B cell (primary cell): ENCODE measurements at regions not wholly inside any gene's neighbourhood (a gene's known extent, or its start where the extent isn't known, plus 50 kb on each side); places are given as distances from the start of the nearest gene placed in this dataset.

ENCODE experiments used
- ATAC-seq: fragments of 200-7000 bp; cut with Tn5 transposase; one replicate; pipeline ENCODE4 v1.10.0; 2021; ENCODE audit warnings: low read depth, mild to moderate bottlenecking, moderate number of reproducible peaks, moderate library complexity
- CTCF ChIA-PET: fragments of 350-600 bp; sonication (Branson Sonifier 250); formaldehyde crosslinking; loops from one replicate; lab custom pipeline; 2021; ENCODE audit warnings: antibody characterized with exemption, inconsistent platforms; lab: Charles Lee
- POLR2A ChIA-PET: fragments of 350-600 bp; sonication (Branson Sonifier 250); formaldehyde crosslinking; loops from one replicate; lab custom pipeline; 2021; ENCODE audit warnings: antibody characterized with exemption; lab: Charles Lee
- DNase-seq: peaks from one replicate; pipeline ENCODE4 v3.0.0; 2013
- H2AFZ ChIP-seq: 2 replicates; pipeline ENCODE4 v1.6.1; 2012; ENCODE audit warnings: mild to moderate bottlenecking, low read depth, low read length; ENCODE audit not compliant: insufficient read depth, poor library complexity, severe bottlenecking
- H3K27ac ChIP-seq, 2 donors: 1 replicate in 1 of 2; 2 replicates in 1 of 2; pipeline ENCODE4 v1.5.1; 2012 to 2013; ENCODE audit warnings: low read length in 2 of 2, mild to moderate bottlenecking in 2 of 2, moderate library complexity in 1 of 2
- H3K27me3 ChIP-seq, 4 experiments: fragments of 200-600 bp in 1 of 4; sonication (generic) in 1 of 4; replicated peaks in 1 of 4; 1 replicate in 2 of 4; 2 replicates in 2 of 4; pipeline versions ENCODE4 v1.6.1 to v1.7.0; 2013 to 2016; ENCODE audit warnings: low read length in 3 of 4, mild to moderate bottlenecking in 2 of 4, mixed read lengths in 1 of 4, moderate library complexity in 1 of 4; ENCODE audit not compliant: insufficient read depth in 4 of 4, control insufficient read depth in 3 of 4; ENCODE audit errors: control extremely low read depth in 1 of 4
- H3K36me3 ChIP-seq, 2 experiments: replicated peaks in 1 of 2; 1 replicate in 1 of 2; 2 replicates in 1 of 2; pipeline versions ENCODE4 v1.6.1 to v1.7.1; 2013; ENCODE audit warnings: low read length in 1 of 2; ENCODE audit not compliant: insufficient read depth in 2 of 2, control insufficient read depth in 1 of 2; ENCODE audit errors: control extremely low read depth in 1 of 2, extremely low read depth in 1 of 2
- H3K4me1 ChIP-seq, 2 donors: fragments of 200-600 bp in 1 of 2; sonication (generic) in 1 of 2; 1 replicate in 1 of 2; 2 replicates in 1 of 2; pipeline versions ENCODE4 v1.5.1 to v1.6.1; 2013 to 2017; ENCODE audit warnings: low read length in 2 of 2; ENCODE audit not compliant: control insufficient read depth in 2 of 2, insufficient read depth in 2 of 2
- H3K4me2 ChIP-seq: replicated peaks from 2 replicates; pipeline ENCODE3; 2012; ENCODE audit warnings: mild to moderate bottlenecking, low read depth, low read length; ENCODE audit not compliant: poor library complexity, severe bottlenecking
- H3K4me3 ChIP-seq, 5 experiments: fragments of 200-600 bp in 1 of 5; sonication (generic) in 1 of 5; 1 replicate in 3 of 5; 2 replicates in 2 of 5; pipeline versions ENCODE4 v1.5.1 to v1.7.0; 2011 to 2016; ENCODE audit warnings: low read length in 4 of 5, mild to moderate bottlenecking in 4 of 5, low read depth in 2 of 5, control low read depth in 1 of 5, moderate library complexity in 1 of 5; ENCODE audit not compliant: insufficient read depth in 1 of 5; ENCODE audit errors: control extremely low read depth in 1 of 5, extremely low read depth in 1 of 5
- H3K79me2 ChIP-seq: fragments of 200-600 bp; sonication (generic); one replicate; pipeline ENCODE4 v1.6.0; 2016; ENCODE audit warnings: low read length; ENCODE audit not compliant: control insufficient read depth, insufficient read depth
- H3K9ac ChIP-seq: fragments of 200-600 bp; sonication (generic); 2 replicates; pipeline ENCODE4 v1.6.1; 2017; ENCODE audit warnings: mild to moderate bottlenecking, low read length, moderate library complexity
- H3K9me3 ChIP-seq, 3 donors: one replicate each; pipeline versions ENCODE4 v1.6.1 to v1.7.1; 2013; ENCODE audit warnings: low read length in 2 of 3; ENCODE audit not compliant: control insufficient read depth in 2 of 3, insufficient read depth in 1 of 3; ENCODE audit errors: control extremely low read depth in 1 of 3
- H4K20me1 ChIP-seq: 2 replicates; pipeline ENCODE4 v1.6.0; 2012; ENCODE audit warnings: mild to moderate bottlenecking, low read length; ENCODE audit not compliant: insufficient read depth, control insufficient read depth, poor library complexity, severe bottlenecking
- H3K27ac Mint-ChIP-seq: one replicate; pipeline ENCODE4 v1.8.0; 2021; ENCODE audit warnings: mixed read lengths
- H3K27me3 Mint-ChIP-seq: one replicate; pipeline ENCODE4 v1.8.0; 2021; ENCODE audit warnings: mixed read lengths
- H3K4me1 Mint-ChIP-seq: one replicate; pipeline ENCODE4 v1.8.0; 2021; ENCODE audit warnings: mixed read lengths
- H3K4me3 Mint-ChIP-seq: one replicate; pipeline ENCODE4 v1.8.0; 2021; ENCODE audit warnings: mixed read lengths
- H3K9me3 Mint-ChIP-seq: one replicate; pipeline ENCODE4 v1.8.0; 2022; ENCODE audit warnings: mixed read lengths; ENCODE audit not compliant: insufficient read depth
- CTCF ChIP-seq: fragments of 200-600 bp; IDR thresholded peaks from one replicate; pipeline ENCODE4 v1.8.0; 2022; ENCODE audit warnings: antibody characterized with exemption, mild to moderate bottlenecking
- EZH2 ChIP-seq: IDR thresholded peaks from 2 replicates; pipeline ENCODE4 v1.6.1; 2012; ENCODE audit warnings: borderline replicate concordance, low read depth, mild to moderate bottlenecking, moderate library complexity, low read length; ENCODE audit not compliant: insufficient read depth, poor library complexity, severe bottlenecking
- WGBS: methylation state at CpG from one replicate; pipeline ENCODE4 v1.1.5; 2013; ENCODE audit warnings: missing lambda C conversion rate; ENCODE audit not compliant: insufficient coverage; 5-methylcytosine and 5-hydroxymethylcytosine counted together
- intact Hi-C: fragments of 100-400 bp; cut with micrococcal nuclease; formaldehyde crosslinking; loops from one replicate; pipeline ENCODE4 v1.10.0; 2022

DNA sequence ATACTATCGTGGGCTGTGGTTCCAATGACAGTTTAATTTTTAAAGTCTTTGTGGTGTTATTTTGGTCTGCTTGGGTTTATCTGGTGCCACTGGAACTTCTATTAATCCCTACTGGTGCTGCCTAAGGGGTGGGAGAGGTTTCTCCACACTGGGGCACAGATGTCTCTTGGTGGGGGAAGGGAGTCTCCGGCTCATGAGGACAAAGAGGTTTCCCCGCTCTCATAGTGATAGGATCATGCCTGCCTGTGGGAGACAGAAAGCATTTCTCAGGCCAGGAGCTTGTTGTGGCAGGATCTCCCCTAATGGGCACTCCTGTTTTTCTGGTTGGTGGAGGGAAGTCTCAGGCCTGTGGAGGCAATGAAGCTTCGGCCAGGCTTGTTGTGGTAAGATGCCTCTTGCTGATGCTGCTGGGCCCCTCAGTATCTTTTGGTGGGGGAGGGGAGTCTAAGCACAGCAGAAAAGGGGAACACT lies 84.3 kb upstream of the THRB start:
- 79% methylated on average over 4 of the region's 4 CpGs for WGBS
- Mint-ChIP-seq H3K4me1 (no peaks in the 10 kb centered on the region), H3K4me3 (no peak overlapping the region), H3K27ac (no peak overlapping the region), H3K9me3 (no peaks in the 10 kb centered on the region), H3K27me3 (peaks cover 1% of the 10 kb centered on the region)
- H3K9me3 ChIP-seq = no peaks in the 10 kb centered on the region
- H3K4me3 ChIP-seq = no peak overlapping the region
- ATAC-seq (no peak), DNase-seq (no peak)
- no peak overlapping the region for H3K9ac ChIP-seq
- H3K4me2 ChIP-seq = no peak overlapping the region
- no peak overlapping the region for H3K27ac ChIP-seq
- H3K79me2 ChIP-seq = no peaks in the 10 kb centered on the region
- H3K36me3 ChIP-seq = no peaks in the 10 kb centered on the region
- CTCF ChIA-PET = no interaction called here
- H4K20me1 ChIP-seq = no peaks in the 10 kb centered on the region
- H3K27me3 ChIP-seq = no peaks in the 10 kb centered on the region
- H2AFZ ChIP-seq = no peak overlapping the region
- no peaks in the 10 kb centered on the region for H3K4me1 ChIP-seq
- intact Hi-C loops = no loop called here
- TF ChIP-seq CTCF = no peak
- no peak for TF ChIP-seq EZH2
- POLR2A ChIA-PET = no interaction called here

DNA sequence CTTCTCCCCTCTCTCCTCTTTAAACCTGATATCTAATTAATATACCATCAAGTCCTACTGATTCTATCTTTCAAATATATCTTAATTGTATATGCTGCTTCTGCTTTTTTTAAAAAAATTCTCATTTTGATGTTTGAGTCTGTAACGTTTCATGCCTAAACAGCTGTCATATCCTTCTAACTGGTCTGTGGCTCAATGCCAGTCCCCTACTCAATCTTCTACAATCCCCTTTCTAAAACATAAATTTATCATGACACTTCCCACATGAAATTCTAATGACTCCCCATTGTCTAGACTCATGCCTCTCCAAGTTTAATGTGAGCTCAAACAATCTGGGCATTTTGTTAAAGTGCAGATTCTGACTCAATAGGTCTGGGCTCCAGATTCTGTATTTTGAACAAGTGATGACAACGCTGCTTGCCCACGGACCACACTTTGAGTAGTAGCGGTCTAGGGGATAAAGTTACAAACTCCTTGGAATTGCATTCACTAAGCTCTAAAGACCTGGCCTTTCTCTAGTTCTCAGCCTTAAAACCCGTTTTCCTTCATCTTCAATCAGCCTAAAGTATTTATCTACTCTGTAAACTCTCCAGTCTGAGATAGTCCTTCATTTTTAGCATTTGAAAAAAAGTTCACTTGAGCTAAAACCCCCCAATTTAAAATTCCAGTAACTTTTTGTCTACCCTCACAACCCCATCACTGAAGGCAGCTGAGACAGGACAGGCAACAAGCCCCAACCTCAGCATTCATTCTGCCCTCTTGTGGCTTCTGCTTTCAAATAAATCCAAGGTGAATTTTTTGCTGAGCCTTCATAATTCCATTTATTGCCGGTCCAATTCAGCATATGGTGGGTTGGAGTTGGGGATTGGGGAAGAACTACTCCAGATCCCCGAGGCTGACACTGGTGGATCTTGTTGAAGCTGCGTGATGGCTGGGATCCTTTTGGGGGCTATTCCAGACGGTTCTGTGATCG lies 88.1 kb upstream of the THRB start:
- Histone ChIP-seq H3K4me2 (no peak overlapping the region), H3K9ac (no peak overlapping the region), H3K79me2 (no peaks in the 10 kb centered on the region), H3K36me3 (no peaks in the 10 kb centered on the region), H2AFZ (no peak overlapping the region), H3K9me3 (no peaks in the 10 kb centered on the region), H3K4me1 (no peaks in the 10 kb centered on the region), H3K4me3 (no peak overlapping the region), H3K27ac (no peak overlapping the region), H4K20me1 (no peaks in the 10 kb centered on the region), H3K27me3 (peaks cover 0 to 3% (median 0%) of the 10 kb centered on the region in 4 experiments)
- ChIA-PET CTCF (interaction anchor here (0.8 kb wide), 1 partner anchor 14 kb away, joined by 3 read pairs; no protein-coding TSS in a partner anchor), POLR2A (no interaction called here)
- no peak for ATAC-seq
- no peaks in the 10 kb centered on the region for H3K4me1 Mint-ChIP-seq
- peaks cover 16% of the 10 kb centered on the region for H3K27me3 Mint-ChIP-seq
- peak; percentile 13 for DNase-seq
- no peak overlapping the region for H3K4me3 Mint-ChIP-seq
- WGBS = 86% methylated on average over 5 of the region's 10 CpGs
- H3K9me3 Mint-ChIP-seq = no peaks in the 10 kb centered on the region
- intact Hi-C loops = no loop called here
- TF ChIP-seq EZH2 (no peak), CTCF (peak; percentile 19)
- no peak overlapping the region for H3K27ac Mint-ChIP-seq
